Activated T-helper 17 cell treated with anti-CD3 and anti-CD28 coated beads, Interleukin-2, amount 50 U/mL, for 72 hours (primary cell): ENCODE measurements at regions not wholly inside any gene's neighbourhood (a gene's known extent, or its start where the extent isn't known, plus 50 kb on each side); places are given as distances from the start of the nearest gene placed in this dataset.
"Not testable (repeated sequence)": the region's sequence is repeated elsewhere in the genome, so short reads cannot be mapped to it uniquely, and the experiment has no call there.

Experiments
- ATAC-seq: fragments of 150-1000 bp; cut with Tn5 transposase; replicated peaks from 2 replicates; pipeline ENCODE4 v1.10.0; 2021; ENCODE audit warnings: mild to moderate bottlenecking, moderate library complexity
- H3K27ac Mint-ChIP-seq: one replicate; pipeline ENCODE4 v1.8.0; 2022; ENCODE audit warnings: mixed read lengths
- H3K27me3 Mint-ChIP-seq: one replicate; pipeline ENCODE4 v1.8.0; 2022; ENCODE audit warnings: mixed read lengths
- H3K36me3 Mint-ChIP-seq: one replicate; pipeline ENCODE4 v1.8.0; 2022; ENCODE audit warnings: low read depth, mild to moderate bottlenecking, mixed read lengths
- H3K4me1 Mint-ChIP-seq: one replicate; pipeline ENCODE4 v1.8.0; 2022; ENCODE audit warnings: mixed read lengths
- H3K4me3 Mint-ChIP-seq: one replicate; pipeline ENCODE4 v1.8.0; 2022; ENCODE audit warnings: mild to moderate bottlenecking, mixed read lengths
- H3K9me3 Mint-ChIP-seq: one replicate; pipeline ENCODE4 v1.8.0; 2022; ENCODE audit warnings: mixed read lengths

GRCh38 chr6:144477856-144478255 lies 192.7 kb downstream of the UTRN start:
- Mint-ChIP-seq H3K4me3 (no peak overlapping the region), H3K9me3 (no peaks in the 10 kb centered on the region), H3K27me3 (no peaks in the 10 kb centered on the region), H3K36me3 (peaks cover 85% of the 10 kb centered on the region), H3K27ac (peak overlapping the region; percentile 72), H3K4me1 (peaks cover 7% of the 10 kb centered on the region)
- ATAC-seq, result no peak

GRCh38 chr6:144478483-144478882 lies 193.3 kb downstream of the UTRN start:
- H3K36me3 Mint-ChIP-seq, result peaks cover 82% of the 10 kb centered on the region

GRCh38 chr6:144479991-144480390 lies 194.9 kb downstream of the UTRN start:
- Mint-ChIP-seq H3K4me3 (no peak overlapping the region), H3K36me3 (peaks cover 69% of the 10 kb centered on the region), H3K27ac (no peak overlapping the region), H3K9me3 (no peaks in the 10 kb centered on the region), H3K27me3 (no peaks in the 10 kb centered on the region), H3K4me1 (peaks cover 5% of the 10 kb centered on the region)
- ATAC-seq, result no peak

More at GRCh38 chr6:144478483-144478882, 193.3 kb downstream of the UTRN start:
- peak overlapping the region; percentile 72 for H3K27ac Mint-ChIP-seq
- H3K27me3 Mint-ChIP-seq, result no peaks in the 10 kb centered on the region
- no peak overlapping the region for H3K4me3 Mint-ChIP-seq
- H3K9me3 Mint-ChIP-seq, result no peaks in the 10 kb centered on the region
- peaks cover 7% of the 10 kb centered on the region for H3K4me1 Mint-ChIP-seq
- no peak for ATAC-seq

- Mint-ChIP-seq H3K9me3 (no peaks in the 10 kb centered on the region), H3K4me3 (no peak overlapping the region), H3K27me3 (no peaks in the 10 kb centered on the region), H3K4me1 (peaks cover under 1% of the 10 kb centered on the region), H3K27ac (no peak overlapping the region), H3K36me3 (peaks cover 69% of the 10 kb centered on the region)
- ATAC-seq, result no peak
These were observed 195.3 kb downstream of the UTRN start for GRCh38 chr6:144480473-144480872.

GRCh38 chr6:144481527-144481926 lies 196.4 kb downstream of the UTRN start:
- Mint-ChIP-seq H3K27me3 (no peaks in the 10 kb centered on the region), H3K27ac (no peak overlapping the region), H3K4me3 (no peak overlapping the region), H3K4me1 (no peaks in the 10 kb centered on the region), H3K36me3 (peaks cover 66% of the 10 kb centered on the region), H3K9me3 (no peaks in the 10 kb centered on the region)
- no peak for ATAC-seq

GRCh38 chr6:144482142-144482541 lies 197.0 kb downstream of the UTRN start:
- Mint-ChIP-seq H3K9me3 (no peaks in the 10 kb centered on the region), H3K4me3 (no peak overlapping the region), H3K4me1 (no peaks in the 10 kb centered on the region), H3K27ac (no peak overlapping the region), H3K36me3 (peaks cover 60% of the 10 kb centered on the region), H3K27me3 (no peaks in the 10 kb centered on the region)
- peak; percentile 64 for ATAC-seq

- Mint-ChIP-seq H3K4me1 (no peaks in the 10 kb centered on the region), H3K36me3 (peaks cover 52% of the 10 kb centered on the region), H3K9me3 (no peaks in the 10 kb centered on the region), H3K27ac (no peak overlapping the region), H3K27me3 (no peaks in the 10 kb centered on the region), H3K4me3 (no peak overlapping the region)
- ATAC-seq, result no peak
These were observed 200.4 kb downstream of the UTRN start for GRCh38 chr6:144485531-144485930.

GRCh38 chr6:144488590-144488989 lies 203.5 kb downstream of the UTRN start:
- no peak for ATAC-seq
- Mint-ChIP-seq H3K4me1 (no peaks in the 10 kb centered on the region), H3K4me3 (no peak overlapping the region), H3K27ac (no peak overlapping the region), H3K27me3 (no peaks in the 10 kb centered on the region), H3K36me3 (peaks cover 62% of the 10 kb centered on the region), H3K9me3 (no peaks in the 10 kb centered on the region)

- H3K27ac Mint-ChIP-seq, result no peak overlapping the region
- no peaks in the 10 kb centered on the region for H3K27me3 Mint-ChIP-seq
- H3K36me3 Mint-ChIP-seq, result peaks cover 70% of the 10 kb centered on the region
- no peak overlapping the region for H3K4me3 Mint-ChIP-seq
- H3K4me1 Mint-ChIP-seq, result peaks cover 6% of the 10 kb centered on the region
- H3K9me3 Mint-ChIP-seq, result no peaks in the 10 kb centered on the region
- no peak for ATAC-seq
These were observed 208.1 kb downstream of the UTRN start for GRCh38 chr6:144493035-144493910.

GRCh38 chr6:144495076-144495475 lies 209.9 kb downstream of the UTRN start:
- ATAC-seq, H3K27ac Mint-ChIP-seq, H3K9me3 Mint-ChIP-seq, H3K27me3 Mint-ChIP-seq, H3K4me3 Mint-ChIP-seq: not testable (repeated sequence)
- Mint-ChIP-seq H3K36me3 (peaks cover 76% of the 10 kb centered on the region), H3K4me1 (peaks cover 11% of the 10 kb centered on the region)

GRCh38 chr6:144497650-144498049 lies 212.5 kb downstream of the UTRN start:
- H3K9me3 Mint-ChIP-seq, result no peaks in the 10 kb centered on the region
- peaks cover 17% of the 10 kb centered on the region for H3K4me1 Mint-ChIP-seq
- peaks cover 66% of the 10 kb centered on the region for H3K36me3 Mint-ChIP-seq
- H3K4me3 Mint-ChIP-seq, result no peak overlapping the region
- no peak for ATAC-seq
- H3K27me3 Mint-ChIP-seq, result no peaks in the 10 kb centered on the region
- H3K27ac Mint-ChIP-seq, result peak overlapping the region; percentile 6

- Mint-ChIP-seq H3K36me3 (peaks cover 82% of the 10 kb centered on the region), H3K4me3 (peak overlapping the region; percentile 25), H3K4me1 (peaks cover 17% of the 10 kb centered on the region), H3K9me3 (peaks cover 13% of the 10 kb centered on the region), H3K27ac (peak overlapping the region; percentile 34), H3K27me3 (no peaks in the 10 kb centered on the region)
- ATAC-seq, result peak; percentile 71
These were observed 215.8 kb downstream of the UTRN start for GRCh38 chr6:144500892-144501291.

GRCh38 chr6:144505214-144505613 lies 220.1 kb downstream of the UTRN start:
- not testable (repeated sequence) for H3K4me3 Mint-ChIP-seq, H3K27ac Mint-ChIP-seq, H3K27me3 Mint-ChIP-seq, ATAC-seq
- peaks cover 15% of the 10 kb centered on the region for H3K9me3 Mint-ChIP-seq
- peaks cover 68% of the 10 kb centered on the region for H3K36me3 Mint-ChIP-seq
- peaks cover 11% of the 10 kb centered on the region for H3K4me1 Mint-ChIP-seq

- not testable (repeated sequence) for H3K27ac Mint-ChIP-seq, ATAC-seq, H3K4me1 Mint-ChIP-seq, H3K4me3 Mint-ChIP-seq, H3K27me3 Mint-ChIP-seq
- Mint-ChIP-seq H3K36me3 (peaks cover 64% of the 10 kb centered on the region), H3K9me3 (peaks cover 15% of the 10 kb centered on the region)
These were observed 220.9 kb downstream of the UTRN start for GRCh38 chr6:144506051-144506450.

GRCh38 chr6:144507772-144508312 lies 222.7 kb downstream of the UTRN start:
- not testable (repeated sequence) for H3K27ac Mint-ChIP-seq, ATAC-seq, H3K27me3 Mint-ChIP-seq, H3K4me3 Mint-ChIP-seq, H3K4me1 Mint-ChIP-seq
- Mint-ChIP-seq H3K9me3 (peaks cover 15% of the 10 kb centered on the region), H3K36me3 (peaks cover 56% of the 10 kb centered on the region)
